ENCODE measurements at regions not wholly inside any gene's neighbourhood (a gene's known extent, or its start where the extent isn't known, plus 50 kb on each side); places are given as distances from the start of the nearest gene placed in this dataset.

- DNase-seq: no peak
Measured at GRCh38 chr14:106850913-106851825, 1324.8 kb downstream of the TMEM121 start.

- no peak for DNase-seq
Measured at GRCh38 chr14:106872611-106873446, 1346.4 kb downstream of the TMEM121 start.

- DNase-seq: no peak
Measured at GRCh38 chr14:106874350-106874749, 1348.0 kb downstream of the TMEM121 start.

- DNase-seq: no peak
Measured at GRCh38 chr14:106875503-106875902, 1349.1 kb downstream of the TMEM121 start.

- DNase-seq: no peak
Measured at GRCh38 chr14:106876711-106877110, 1350.3 kb downstream of the TMEM121 start.

GRCh38 chr14:106877517-106877916, 1351.1 kb downstream of the TMEM121 start:
- no peak for DNase-seq

- DNase-seq: no peak
Measured at GRCh38 chr14:106879241-106879640, 1352.9 kb downstream of the TMEM121 start.

GRCh38 chr14:106883218-106883692, 1356.9 kb downstream of the TMEM121 start:
- DNase-seq: no peak

All from left hindlimb (tissue), 1 donor.